HG03457 (cell line): ENCODE measurements at regions not wholly inside any gene's neighbourhood (a gene's known extent, or its start where the extent isn't known, plus 50 kb on each side); places are given as distances from the start of the nearest gene placed in this dataset.
A peak's percentile ranks its signal among the peaks of the same experiment; 100 is the strongest.
"Not testable (repeated sequence)": the region's sequence is repeated elsewhere in the genome, so short reads cannot be mapped to it uniquely, and the experiment has no call there.

ENCODE experiments used
- ATAC-seq: cut with Tn5 transposase; IDR thresholded peaks from one replicate; pipeline ENCODE4 v1.9.1; 2021; ENCODE audit warnings: moderate number of reproducible peaks; ENCODE audit not compliant: unreplicated experiment

GRCh38 chr11:60592601-60593000 is 77.4 kb downstream of the MS4A13 start:
- no peak for ATAC-seq

DNA sequence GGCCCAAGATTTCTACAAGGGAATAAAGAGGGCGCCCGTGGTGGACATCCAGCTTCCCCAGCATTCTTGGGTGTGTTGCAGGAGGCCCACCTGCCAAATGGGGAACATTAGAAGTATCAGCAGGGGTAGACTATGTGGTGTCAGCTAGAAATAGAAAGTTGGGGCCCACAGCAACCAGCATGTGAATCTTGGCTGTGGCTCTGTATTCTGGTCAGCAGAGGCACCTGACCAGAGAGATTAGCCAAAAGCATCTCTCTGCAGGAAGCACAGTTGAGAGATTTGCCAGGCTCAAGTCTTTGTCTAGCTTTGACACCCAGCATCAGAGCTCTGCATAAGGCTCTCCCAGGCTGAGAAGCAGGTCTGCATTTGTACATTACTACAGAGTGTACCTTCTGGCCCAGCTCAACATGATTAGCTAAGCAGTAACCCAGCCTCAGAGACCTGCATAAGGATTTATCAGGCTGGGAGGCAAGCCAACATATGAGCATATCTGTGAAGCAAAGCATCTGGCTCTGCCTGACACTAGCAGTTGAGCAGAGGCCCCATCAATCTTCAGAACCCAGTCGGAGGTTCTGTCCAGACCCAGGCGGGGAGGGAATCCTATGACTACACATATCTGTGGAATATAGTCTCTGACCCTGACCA is 79.9 kb downstream of the MS4A13 start:
- no peak for ATAC-seq

- no peak for ATAC-seq
These were observed 91.9 kb upstream of the MS4A8 start for GRCh38 chr11:60607483-60607882.

DNA sequence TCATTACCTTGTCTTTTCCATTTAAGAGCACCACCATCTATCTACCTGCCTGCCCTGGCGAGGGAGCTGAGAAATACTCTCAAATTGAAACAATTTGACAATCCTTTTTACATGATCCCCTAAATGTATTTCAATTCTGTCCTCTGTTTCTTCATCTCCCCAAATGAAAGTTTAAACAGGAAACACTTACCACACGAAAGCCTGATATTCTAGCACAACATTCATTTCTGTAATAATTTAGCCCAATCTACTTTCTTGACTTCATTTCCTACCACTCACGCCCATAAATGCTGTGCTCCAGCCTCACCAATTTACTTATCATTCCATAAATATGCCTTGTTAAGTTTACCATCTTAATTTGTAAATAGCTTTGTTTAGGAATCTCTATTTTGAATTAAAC is 89.8 kb upstream of the MS4A8 start:
- no peak for ATAC-seq

- ATAC-seq = no peak
These were observed 88.7 kb upstream of the MS4A8 start for GRCh38 chr11:60610702-60611101.

DNA sequence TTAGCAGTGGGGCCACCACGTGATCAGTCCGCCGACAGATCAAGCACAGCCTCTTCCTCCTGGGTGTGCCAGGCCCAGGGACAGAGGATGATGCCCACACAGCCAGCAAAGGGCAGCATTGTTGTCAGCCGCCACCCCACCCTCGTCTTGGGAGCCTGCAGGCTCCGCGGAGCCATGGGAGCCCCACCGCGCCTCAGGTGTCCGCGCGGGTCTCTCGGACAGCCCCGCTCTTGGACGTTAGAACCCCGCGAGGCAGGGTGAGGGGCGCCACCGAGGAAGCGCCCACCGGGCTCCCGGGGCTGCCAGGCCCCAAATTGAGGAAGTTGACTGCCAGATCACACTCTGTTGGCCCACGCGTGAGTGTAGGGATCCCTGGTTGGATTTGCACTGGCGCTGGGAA is 83.9 kb upstream of the MS4A8 start:
- ATAC-seq = no peak

GRCh38 chr11:60621940-60622339 is 77.5 kb upstream of the MS4A8 start:
- ATAC-seq = not testable (repeated sequence)

GRCh38 chr11:60622776-60623175 is 76.6 kb upstream of the MS4A8 start:
- not testable (repeated sequence) for ATAC-seq

GRCh38 chr11:60625262-60625661 is 74.2 kb upstream of the MS4A8 start:
- no peak for ATAC-seq

DNA sequence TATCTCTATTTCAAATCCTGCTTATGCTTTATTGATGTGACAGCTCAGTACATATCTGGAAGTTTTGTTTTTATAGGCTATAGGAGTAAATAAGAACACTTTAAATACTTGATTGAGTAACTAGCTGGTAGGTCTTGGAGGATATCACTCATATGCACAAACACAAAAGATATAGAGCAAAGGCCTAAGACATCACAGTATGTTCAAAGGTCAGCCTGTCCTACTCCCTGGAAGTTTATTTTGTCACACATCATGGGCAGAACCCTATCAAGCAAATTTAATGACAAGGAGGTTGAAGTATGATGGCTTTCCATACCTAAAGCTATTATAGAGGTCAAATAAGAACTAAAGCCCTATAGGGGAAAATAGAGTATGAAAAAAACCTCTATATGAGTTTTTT is 70.0 kb upstream of the MS4A8 start:
- no peak for ATAC-seq

GRCh38 chr11:60631944-60632343 is 67.5 kb upstream of the MS4A8 start:
- no peak for ATAC-seq

GRCh38 chr11:60633645-60634044 is 65.8 kb upstream of the MS4A8 start:
- peak; percentile 41 for ATAC-seq

GRCh38 chr11:60634126-60634525 is 65.3 kb upstream of the MS4A8 start:
- ATAC-seq = peak; percentile 50

GRCh38 chr11:60641940-60642339 is 57.5 kb upstream of the MS4A8 start:
- no peak for ATAC-seq

- ATAC-seq = no peak
These were observed 52.3 kb upstream of the MS4A8 start for GRCh38 chr11:60647087-60647486.
